D341Med (cell line): ENCODE measurements at regions not wholly inside any gene's neighbourhood (a gene's known extent, or its start where the extent isn't known, plus 50 kb on each side); places are given as distances from the start of the nearest gene placed in this dataset.

Experiments
- DNase-seq: peaks from one replicate; pipeline ENCODE4 v3.0.0; 2012; ENCODE audit warnings: low spot score

DNA sequence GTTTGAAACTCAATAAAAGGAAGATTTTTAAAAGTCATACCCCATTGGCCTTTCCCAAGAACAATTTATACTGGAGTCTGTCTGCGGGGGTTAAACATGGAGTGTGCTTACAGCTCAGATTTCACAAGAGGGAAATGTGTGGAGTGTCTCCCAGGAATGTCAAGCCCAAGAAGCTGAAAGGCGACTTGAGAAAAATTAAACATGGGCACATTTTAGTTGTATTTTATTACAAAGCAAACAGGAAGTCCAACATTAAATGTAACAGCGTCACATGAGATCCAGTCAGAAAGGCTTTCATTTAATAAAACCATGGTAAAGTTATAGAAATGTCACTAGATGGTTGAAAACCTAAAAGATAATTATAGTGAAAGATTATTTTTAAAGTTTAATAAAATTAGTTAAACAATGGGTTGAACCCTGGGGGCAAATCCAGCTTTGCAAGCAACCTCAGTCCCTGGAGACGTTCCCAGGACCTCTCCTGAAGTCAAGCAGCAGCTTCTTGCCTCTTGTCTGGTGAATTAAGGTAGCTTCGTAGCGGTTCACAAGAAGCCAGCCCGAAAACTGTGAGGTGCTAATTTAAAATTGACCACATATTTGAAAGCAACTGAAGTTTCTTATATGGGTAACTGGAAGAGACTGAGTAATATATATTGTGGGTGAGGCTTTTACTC, 168.4 kb upstream of the EDNRA start:
- DNase-seq = no peak

DNA sequence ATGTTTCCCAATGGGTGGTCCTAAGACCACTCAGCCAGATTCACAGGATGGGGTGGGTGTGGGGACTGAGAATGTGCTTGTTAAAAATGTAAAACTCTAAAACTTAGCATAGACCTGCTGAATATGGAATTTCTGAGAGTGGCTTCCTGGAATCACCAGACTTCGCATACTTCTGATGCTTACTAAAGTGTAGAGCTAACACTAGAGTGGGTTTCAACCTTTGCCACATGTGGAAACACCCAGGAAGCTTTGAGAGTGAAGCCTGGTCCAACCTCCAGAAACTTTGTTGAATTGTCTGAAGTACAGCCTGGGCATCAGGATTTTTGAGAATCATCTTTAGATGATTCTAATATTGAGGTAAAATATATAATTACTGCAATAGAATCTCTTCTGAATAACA, 167.8 kb upstream of the EDNRA start:
- no peak for DNase-seq

DNA sequence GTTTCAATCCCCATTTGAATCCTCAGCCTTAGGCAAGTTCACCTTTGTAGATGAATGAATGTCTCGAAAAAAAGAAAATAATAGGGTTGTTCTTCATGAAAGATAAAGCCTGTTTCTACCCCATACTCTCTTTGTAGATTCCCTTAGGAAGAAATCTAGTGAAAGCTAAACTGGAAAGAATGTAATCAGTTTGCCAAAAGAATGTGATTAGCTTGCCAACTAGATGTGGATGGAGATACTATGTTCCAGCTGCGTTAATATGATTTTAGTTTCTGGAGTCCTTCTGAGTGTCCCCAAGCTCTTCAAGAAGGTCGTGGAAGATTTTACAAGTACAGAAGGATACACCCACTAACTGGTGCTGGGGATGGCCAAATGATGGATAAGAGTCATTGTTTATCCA, 162.3 kb upstream of the EDNRA start:
- no peak for DNase-seq

DNA sequence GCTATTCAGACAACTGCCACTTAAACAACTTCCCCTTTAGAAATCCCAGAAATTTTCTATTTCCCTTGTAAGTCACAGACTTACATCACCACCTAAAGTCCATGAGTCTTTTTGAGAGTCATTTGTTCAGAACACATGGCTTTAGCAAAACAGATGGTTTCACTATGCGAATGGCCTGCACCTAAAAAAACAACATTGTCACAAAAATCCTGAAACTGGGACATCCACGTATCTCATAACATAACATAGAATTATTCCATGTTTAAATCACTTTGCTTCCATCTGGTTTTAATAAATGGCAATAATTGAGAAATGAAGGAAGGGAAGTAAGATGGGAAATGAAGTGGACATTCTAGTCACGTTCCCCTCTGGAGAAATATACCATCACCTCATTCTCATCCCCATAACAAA, 155.3 kb upstream of the EDNRA start:
- no peak for DNase-seq

DNA sequence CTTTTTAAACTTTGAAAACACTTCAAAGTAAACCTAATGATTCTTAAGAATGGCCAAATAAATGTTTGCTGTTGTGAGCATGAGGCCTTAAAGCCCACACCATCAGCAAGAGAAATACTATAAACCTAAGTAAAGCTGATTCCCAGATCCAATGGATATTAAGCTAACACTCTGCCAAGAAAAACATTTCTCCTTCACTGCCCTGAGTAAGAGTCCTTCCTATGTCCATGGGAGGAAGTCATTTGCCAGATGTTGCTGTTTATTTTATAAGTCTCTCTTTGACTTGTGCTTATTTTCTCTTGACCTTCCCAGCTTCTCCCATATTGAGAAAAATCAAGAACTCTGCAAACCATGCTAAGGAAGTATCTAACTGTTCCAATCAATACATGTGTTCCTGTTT, 154.3 kb upstream of the EDNRA start:
- no peak for DNase-seq

DNA sequence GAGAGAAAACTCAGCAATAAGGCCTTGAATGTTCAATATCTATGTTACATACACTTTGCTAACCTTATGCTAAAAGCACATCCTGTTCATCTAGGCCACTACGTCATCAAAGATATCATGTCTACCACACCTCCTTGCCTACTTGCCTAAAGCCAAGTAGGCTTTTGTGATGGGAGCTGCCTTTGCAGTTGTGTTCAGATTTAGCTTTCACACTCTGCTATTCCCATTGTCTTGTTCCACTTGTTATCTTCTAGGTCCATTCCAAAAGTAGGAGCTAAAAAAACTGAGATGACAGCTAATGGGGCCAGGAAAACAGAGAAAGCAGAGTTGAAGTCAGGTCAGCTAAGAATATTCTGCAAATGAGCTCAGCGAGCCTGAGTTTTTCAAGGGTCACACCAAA, 153.6 kb upstream of the EDNRA start:
- DNase-seq = no peak

DNA sequence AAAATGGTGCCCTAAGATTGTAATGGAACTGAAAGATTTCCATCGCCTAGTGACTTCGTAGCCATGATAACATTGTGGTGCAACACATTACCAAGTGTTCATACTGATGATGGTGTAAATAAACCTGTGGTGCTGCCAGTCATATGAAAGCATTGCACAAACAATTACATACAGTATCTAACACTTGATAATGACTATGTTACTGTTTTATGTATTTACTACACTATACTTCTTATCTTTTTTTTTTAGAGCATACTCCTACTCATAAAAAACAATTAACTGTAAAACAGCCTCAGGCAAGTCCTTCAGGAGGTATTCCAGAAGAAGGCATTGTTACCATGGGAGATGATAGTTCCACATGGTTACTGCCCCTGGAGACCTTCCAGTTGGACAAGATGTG, 152.7 kb upstream of the EDNRA start:
- DNase-seq = no peak

DNA sequence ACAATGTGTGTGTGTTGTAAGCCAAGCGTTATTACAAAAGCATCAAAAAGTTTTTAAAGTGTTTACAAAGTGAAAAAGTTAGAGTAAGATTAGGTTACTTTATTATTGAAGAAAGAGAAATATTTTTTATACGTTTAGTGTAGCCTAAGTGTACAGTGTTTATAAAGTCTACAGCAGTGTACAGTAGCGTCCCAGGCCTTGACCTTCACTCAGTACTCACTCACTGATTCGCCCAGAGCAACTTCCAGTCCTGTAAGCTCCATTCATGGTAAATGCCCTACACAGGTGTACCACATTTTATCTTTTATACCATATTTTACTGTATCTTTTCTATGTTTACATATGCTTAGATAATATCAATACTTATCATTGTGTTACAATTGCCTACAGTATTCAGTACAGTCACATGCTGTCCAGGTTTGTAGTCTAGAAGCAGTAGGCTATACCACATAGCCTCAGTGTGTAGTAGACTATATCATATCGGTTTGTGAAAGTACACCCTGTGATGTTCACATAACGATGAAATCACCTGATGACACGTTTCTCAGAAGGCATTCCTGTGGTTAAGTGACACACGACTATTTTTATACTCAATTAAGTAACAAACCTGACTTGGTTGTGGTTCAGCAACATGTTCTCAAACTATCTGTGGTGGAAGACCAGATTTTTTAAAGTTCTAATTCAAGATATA, 152.0 kb upstream of the EDNRA start:
- DNase-seq = no peak

DNA sequence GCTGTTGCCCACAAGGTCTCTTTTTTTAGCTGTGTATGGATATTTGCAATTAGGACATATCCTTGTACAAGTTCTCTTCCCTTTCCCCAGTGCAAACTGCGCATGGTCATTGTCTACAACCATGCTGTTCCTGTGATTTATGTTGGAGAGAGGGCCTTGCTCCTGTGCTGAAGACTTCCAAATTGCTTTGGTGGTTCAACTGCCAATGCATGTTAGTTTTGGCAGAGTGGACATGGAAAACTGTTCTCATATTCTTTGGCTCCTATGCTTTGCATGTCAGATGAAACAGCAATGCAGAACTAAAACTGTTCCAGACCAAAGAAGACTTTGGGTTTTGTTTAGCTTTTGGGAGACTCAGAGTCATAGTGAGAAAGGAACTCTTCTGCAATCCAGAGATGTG, 148.8 kb upstream of the EDNRA start:
- DNase-seq = no peak

DNA sequence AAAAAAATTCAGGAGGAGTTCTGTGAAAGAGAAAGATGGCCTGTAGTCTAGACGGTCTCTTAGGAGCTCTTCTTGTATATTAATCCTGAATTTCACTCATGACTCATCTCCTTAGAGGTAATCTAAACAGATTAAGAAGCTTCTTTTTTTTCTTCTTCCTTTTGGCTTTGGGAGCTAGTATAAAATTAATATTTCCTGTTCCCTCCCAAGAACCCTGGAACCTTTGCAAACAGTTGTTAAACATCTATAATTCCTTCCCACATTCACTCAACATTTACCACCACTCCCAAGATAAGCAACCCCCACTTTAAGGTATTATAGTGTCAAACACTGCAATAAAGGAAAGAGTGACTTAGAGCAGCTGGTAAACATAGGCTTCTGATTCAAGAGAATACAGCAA, 146.4 kb upstream of the EDNRA start:
- DNase-seq = no peak

DNA sequence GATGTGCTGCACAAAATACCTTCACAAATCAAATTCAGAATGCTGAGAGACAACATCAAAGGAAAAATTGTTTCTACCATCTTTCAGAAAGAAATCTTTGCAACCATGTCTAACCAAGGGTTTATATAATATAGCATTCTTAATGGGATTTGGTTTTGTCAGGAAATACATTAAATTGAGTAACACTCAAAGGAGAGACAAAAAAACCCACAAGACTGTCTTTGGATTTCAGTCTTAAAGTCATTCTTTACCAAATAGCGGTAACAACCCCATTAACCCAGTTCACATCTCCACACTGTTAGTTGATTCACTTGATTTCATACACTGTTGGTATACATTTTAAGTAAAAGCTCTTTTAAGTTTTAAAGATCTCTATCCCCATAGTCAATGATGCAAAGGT, 145.7 kb upstream of the EDNRA start:
- DNase-seq = no peak

DNA sequence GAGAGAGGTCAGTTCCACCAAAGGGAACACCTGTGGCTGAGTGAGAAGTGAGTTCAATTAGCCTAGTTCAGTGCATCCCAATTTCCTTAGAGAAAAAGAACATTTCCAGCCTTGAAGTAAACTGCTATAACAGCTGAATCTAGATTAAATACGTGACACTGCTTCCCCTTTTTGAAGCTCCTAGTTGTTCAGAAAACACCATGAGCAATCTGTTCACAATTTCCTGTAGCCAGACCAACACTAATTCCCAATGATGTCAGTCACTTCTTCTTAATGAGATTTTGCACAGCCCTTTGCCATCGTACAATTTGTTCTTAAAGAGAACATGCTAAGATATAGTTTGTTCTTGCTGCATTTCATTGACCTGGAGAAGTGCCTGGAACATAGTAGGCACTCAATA, 144.6 kb upstream of the EDNRA start:
- no peak for DNase-seq

DNA sequence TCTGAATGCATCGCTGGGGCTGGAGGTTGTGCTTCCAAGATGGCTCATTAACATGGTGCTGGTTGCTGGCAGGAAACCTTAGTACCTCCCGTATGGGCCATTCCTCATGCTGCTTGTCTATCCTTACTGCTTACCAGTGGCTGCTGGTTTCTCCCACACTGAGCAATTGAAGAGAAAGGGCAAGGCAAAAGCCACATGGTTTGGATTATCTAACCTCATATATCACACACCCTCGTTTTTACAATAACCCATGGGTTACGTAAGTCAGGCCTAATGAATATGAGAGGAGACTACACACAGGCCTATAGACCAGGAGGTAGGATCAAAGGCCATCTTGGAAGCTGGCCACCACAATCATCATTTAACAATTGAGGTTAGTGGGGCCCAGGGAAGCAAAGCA, 141.8 kb upstream of the EDNRA start:
- DNase-seq = no peak

DNA sequence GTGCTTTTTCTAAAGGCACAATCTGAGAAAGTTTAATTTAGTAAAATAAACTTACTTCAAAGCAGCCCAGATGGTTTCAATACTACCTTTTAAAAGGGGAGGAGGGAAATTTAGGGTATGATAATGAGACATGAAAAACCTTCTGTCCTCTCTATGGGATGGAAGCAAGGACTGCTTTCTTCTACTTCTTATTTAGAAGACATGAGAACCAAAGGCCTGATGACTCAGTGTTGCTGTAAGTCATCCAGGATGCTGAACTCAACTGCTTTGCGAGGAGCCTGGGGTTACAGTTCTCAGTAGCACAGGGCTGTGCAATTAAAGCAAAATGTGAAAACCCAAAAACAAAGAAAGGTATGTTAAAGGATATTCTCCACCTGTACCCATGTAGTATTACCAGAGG, 140.8 kb upstream of the EDNRA start:
- DNase-seq = no peak

DNA sequence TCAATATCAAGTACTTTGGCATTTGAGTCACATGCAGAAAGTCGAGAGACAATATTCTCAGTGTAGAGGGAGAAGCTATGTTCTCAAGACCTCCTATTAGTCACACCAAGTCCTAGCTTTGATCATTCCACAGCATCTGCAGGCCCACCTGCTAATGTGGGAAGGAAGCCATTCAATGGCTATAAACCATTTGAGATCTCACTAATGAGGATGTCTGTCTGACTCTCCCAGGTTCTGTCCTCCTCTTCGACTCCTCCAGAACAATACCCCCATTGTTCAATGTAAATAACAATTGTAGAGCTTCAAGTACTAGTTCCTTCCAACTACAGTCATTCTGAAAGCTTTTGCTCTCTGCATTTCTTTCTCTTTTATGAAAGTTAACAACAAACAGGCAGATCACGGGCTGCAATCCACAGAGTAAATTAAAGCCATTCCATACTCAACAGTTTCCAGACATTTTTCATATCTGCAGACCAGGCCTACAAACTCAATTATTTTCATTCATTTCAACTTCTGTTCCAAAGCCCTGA, 140.2 kb upstream of the EDNRA start:
- no peak for DNase-seq

DNA sequence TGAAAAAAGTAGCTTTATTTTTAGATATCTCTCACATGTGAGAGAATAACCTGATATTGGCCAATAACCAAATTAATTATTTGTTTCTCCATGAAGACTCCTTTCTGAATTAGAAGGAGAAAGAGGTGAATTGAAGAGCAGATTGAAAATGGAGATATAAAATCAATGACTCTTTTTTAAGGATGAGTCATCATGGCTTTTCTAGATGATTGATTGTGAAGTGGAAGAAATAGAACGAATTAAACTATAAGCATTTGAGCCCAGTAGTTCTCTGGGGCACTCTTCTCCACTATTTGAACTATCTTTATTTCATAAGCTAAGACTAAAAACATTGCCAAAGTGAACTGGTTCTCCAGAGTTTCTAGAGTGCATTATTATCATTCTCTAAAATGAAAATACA, 137.2 kb upstream of the EDNRA start:
- no peak for DNase-seq

DNA sequence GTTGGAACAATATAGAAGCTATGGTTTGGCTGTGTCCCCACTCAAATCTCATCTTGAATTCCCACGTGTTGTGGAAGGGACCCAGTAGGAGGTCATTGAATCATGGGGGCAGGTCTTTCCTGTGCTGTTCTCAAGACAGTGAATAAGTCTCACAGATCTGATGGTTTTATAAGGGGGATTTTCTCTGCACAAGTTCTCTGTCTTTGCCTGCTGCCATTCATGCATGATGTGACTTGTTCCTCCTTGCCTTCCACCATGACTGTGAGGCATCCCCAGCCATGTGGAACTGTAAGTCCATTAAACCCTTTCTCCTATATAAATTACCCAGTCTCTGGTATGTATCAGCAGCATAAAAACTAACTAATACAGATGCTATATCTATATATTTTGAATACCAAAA, 135.2 kb upstream of the EDNRA start:
- DNase-seq = no peak

DNA sequence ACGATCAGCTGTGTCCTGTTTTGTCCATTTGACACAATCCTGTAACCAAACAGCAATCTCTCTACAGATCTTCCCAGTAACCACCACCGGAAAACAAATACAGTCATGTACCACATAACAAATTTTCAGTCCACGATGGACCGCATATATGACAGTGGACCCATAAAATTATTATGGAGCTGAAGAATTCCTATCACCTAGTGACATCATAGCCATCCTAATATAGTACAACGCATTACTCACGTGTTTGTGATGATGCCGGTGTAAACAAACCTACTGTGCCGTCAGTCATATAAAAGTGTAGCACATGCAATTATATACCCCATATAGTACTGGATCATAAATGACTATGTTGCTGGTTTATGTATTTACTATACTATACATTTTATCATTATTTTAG, 133.7 kb upstream of the EDNRA start:
- DNase-seq = no peak

DNA sequence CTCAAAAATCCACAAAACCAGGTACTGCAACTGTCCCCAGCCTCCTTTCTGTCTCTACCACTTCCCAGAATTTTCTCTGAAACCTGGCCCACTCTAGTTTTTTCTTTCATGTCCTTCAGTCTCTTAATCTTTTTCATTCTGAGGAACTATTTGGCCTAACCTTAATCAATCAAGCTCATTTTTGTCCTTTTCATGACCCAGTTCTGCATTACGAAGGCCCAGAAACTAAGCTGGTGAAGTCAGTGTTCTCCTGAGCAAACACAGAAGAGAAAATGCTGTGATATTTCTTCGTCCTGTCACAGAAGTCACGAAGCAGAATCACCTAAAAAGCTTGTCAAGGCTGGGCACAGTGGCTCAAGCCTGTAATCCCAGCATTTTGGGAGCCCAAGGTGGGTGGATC, 131.7 kb upstream of the EDNRA start:
- no peak for DNase-seq

DNA sequence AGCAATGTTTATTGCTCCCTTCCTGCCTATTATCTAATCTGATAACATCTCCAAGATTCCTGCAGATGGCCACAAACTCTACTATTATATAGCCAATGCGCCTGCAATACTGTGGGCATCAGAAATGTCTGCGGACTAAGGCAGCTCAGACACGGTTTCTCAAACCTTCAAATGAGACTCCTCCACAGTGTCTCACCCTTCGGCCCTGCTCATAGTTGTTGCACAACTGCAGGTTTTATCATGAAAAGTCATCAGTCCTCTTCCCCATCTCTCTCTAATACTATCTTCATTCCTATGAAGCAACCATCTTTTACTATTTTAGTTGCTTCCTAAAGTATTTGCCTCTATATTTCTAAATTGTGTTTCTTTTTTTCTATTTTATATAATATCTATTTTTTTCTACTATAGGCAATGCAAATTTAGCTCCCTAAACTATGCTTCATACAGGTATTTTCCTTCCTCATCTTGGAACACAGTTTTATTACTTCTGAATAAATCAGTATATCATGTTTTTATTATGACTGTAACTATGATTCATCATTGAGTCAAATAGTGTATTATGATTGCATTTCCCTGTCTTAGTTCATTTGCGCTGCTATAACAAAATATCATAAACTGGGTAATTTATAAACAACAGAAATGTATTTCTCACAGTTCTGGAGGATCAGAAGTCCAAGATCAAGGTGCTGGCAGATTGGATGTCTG, 129.7 kb upstream of the EDNRA start:
- DNase-seq = no peak

DNA sequence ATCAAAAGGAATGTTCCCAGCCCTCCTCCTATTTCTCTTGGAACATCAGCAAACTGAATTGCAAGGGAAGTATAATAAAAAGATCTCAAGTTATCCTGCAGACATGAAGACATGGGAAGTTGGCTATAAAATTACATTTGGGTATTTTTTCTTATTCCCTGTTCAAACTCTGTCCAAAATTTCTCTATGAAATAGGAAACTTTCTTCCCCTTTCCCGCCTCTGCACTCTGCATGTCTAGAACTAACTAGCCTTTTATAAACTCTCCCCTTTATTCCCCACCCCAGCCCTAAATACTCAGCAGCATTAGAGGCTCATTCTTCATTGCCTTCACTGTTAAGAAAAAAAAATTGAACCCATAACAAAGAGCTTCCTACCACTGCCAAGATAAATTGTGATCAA, 126.7 kb upstream of the EDNRA start:
- no peak for DNase-seq

DNA sequence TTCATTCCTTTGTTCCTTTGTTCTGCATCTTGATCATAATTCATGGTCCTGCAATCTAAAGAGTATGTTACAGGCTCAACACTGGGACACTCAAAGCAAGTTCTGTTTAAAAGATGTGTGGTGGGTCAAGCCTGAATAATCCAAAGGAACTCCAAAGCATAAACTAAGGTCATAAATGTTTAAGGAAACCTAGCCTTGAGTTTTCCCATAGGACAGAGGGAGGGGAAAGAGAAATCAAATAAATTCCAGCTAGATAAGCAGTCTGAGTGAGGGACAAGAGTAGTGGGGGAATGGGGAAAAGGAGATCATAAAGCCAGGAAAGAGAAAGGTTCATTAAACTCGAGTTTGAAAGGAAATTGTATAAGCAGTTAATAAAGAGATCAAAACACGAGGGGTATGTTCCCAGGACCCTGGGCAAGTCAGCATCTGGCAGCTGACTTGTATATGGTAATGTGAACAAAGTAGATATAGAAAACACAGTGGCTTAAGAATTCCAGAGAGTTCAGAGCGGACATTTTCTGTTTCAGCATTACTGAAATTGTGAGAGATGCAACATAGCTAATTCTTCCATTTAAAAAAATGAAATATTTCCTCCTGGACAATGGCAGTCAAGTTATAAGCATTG, 125.8 kb upstream of the EDNRA start:
- DNase-seq = no peak

DNA sequence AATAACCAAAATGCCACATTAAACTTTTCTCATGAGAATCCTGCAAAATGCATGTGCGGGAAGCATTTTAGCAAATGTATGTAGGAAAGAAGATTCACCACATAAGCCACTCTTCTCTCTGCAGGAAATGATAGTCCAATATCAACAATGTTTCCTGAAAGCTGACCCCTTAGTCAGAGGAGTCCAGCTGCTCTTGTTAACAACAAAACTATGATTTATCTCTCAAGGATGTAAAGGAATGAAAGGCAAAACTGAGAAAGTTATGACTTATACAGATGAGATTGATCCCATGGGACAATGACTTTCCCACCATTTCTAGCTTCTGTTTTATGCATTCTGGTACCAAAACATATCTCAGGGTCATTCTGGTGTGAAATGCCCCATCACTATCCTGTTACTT, 125.0 kb upstream of the EDNRA start:
- no peak for DNase-seq
